ENCODE measurements at regions not wholly inside any gene's neighbourhood (a gene's known extent, or its start where the extent isn't known, plus 50 kb on each side); places are given as distances from the start of the nearest gene placed in this dataset.

GRCh38 chr9:71237051-71237450 is 115.6 kb upstream of the TRPM3 start:
- no peak for TF ChIP-seq CTCF (conservative IDR thresholded peaks at IDR 0.05; ENCODE audit: low read depth, low read length)
- DNase-seq (ENCODE audit: low read depth) = no peak
- no peak overlapping the region for H3K4me3 ChIP-seq (ENCODE audit: low read length)

GRCh38 chr9:71233646-71234045 is 112.2 kb upstream of the TRPM3 start:
- no peak for TF ChIP-seq CTCF (conservative IDR thresholded peaks at IDR 0.05; ENCODE audit: low read depth, low read length)
- H3K4me3 ChIP-seq (ENCODE audit: low read length) = no peak overlapping the region
- no peak for DNase-seq (ENCODE audit: low read depth)

- TF ChIP-seq CTCF (conservative IDR thresholded peaks at IDR 0.05; ENCODE audit: low read depth, low read length) = peak; percentile 9
- DNase-seq (ENCODE audit: low read depth) = no peak
- H3K4me3 ChIP-seq (ENCODE audit: low read length) = no peak overlapping the region
Measured at GRCh38 chr9:71223953-71224538, 102.6 kb upstream of the TRPM3 start.

GRCh38 chr9:71218774-71219173 is 97.4 kb upstream of the TRPM3 start:
- DNase-seq (ENCODE audit: low read depth) = no peak
- no peak overlapping the region for H3K4me3 ChIP-seq (ENCODE audit: low read length)
- TF ChIP-seq CTCF (conservative IDR thresholded peaks at IDR 0.05; ENCODE audit: low read depth, low read length) = no peak

- no peak for TF ChIP-seq CTCF (conservative IDR thresholded peaks at IDR 0.05; ENCODE audit: low read depth, low read length)
- H3K4me3 ChIP-seq (ENCODE audit: low read length) = no peak overlapping the region
- DNase-seq (ENCODE audit: low read depth) = no peak
Measured at GRCh38 chr9:71213633-71214032, 92.2 kb upstream of the TRPM3 start.

DNA sequence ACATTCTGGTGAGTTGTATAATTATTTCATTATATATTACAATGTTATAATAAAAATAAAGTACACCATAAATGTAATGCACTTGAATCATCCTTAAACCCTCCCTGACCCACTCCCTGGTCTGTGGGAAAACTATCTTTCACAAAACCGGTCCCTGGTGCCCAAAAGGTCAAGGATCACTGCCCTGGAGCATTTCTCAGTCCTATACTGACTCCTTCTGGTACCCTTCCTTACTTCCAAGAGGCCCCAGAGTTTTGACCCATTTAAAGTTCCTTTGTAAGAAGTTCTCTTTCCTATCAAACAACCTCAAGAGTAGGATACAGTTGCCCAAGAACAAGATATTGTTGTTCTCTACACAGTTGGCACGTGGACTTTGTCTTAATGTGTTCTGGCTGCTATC is 88.9 kb upstream of the TRPM3 start:
- no peak overlapping the region for H3K4me3 ChIP-seq (ENCODE audit: low read length)
- no peak for DNase-seq (ENCODE audit: low read depth)
- TF ChIP-seq CTCF (conservative IDR thresholded peaks at IDR 0.05; ENCODE audit: low read depth, low read length) = no peak

DNA sequence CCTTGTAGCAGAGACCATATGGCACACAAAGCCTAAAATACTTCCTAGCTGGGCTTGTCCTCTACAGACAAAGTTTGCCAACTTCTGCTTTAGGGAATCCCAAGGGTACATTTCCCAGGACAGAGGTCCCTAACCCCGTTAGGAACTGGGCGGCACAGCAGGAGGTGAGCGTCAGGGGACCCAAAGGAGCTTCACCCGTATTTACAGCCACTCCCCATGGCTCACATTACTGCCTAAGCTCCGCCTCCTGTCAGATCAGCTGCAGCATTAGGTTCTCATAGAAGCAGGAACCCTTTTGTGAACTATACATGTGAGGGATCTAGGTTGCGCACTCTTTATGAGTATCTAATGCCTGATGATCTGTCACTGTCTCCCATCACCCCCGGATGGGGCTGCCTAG is 88.5 kb upstream of the TRPM3 start:
- TF ChIP-seq CTCF (conservative IDR thresholded peaks at IDR 0.05; ENCODE audit: low read depth, low read length) = no peak
- no peak for DNase-seq (ENCODE audit: low read depth)
- no peak overlapping the region for H3K4me3 ChIP-seq (ENCODE audit: low read length)

All from retinal pigment epithelial cell (primary cell).